H9 (cell line): ENCODE measurements at regions not wholly inside any gene's neighbourhood (a gene's known extent, or its start where the extent isn't known, plus 50 kb on each side); places are given as distances from the start of the nearest gene placed in this dataset.

Experiments used
- DNase-seq: peaks from one replicate; pipeline ENCODE4 v3.0.0-alpha.2; 2017
- H2AFZ ChIP-seq: one replicate; pipeline ENCODE4 v1.6.1; 2013; ENCODE audit warnings: mild to moderate bottlenecking, low read length, control low read depth, moderate library complexity
- H2AK5ac ChIP-seq: 2 replicates; pipeline ENCODE4 v1.6.1; 2013; ENCODE audit warnings: low read length, control low read depth, mixed read lengths; ENCODE audit not compliant: insufficient read length
- H2BK120ac ChIP-seq: one replicate; pipeline ENCODE4 v1.6.1; 2013; ENCODE audit warnings: low read depth, mild to moderate bottlenecking, low read length, control low read depth, inconsistent platforms; ENCODE audit not compliant: poor library complexity, severe bottlenecking
- H2BK12ac ChIP-seq: 2 replicates; pipeline ENCODE4 v1.6.1; 2013; ENCODE audit warnings: low read length, control low read depth, mixed read lengths, low read depth; ENCODE audit not compliant: insufficient read length
- H2BK15ac ChIP-seq: 2 replicates; pipeline ENCODE4 v1.6.1; 2013; ENCODE audit warnings: low read depth, low read length, control low read depth
- H2BK20ac ChIP-seq: one replicate; pipeline ENCODE4 v1.6.1; 2013; ENCODE audit warnings: low read depth, mild to moderate bottlenecking, low read length, control low read depth, inconsistent platforms; ENCODE audit not compliant: poor library complexity, severe bottlenecking
- H2BK5ac ChIP-seq: 2 replicates; pipeline ENCODE4 v1.6.1; 2013; ENCODE audit warnings: low read length, control low read depth, mixed read lengths; ENCODE audit not compliant: insufficient read length
- H3K14ac ChIP-seq: 2 replicates; pipeline ENCODE4 v1.6.1; 2013; ENCODE audit warnings: low read length, control low read depth; ENCODE audit not compliant: insufficient read depth
- H3K18ac ChIP-seq: 2 replicates; pipeline ENCODE4 v1.6.1; 2013; ENCODE audit warnings: low read depth, mild to moderate bottlenecking, mixed read lengths, low read length, control low read depth; ENCODE audit not compliant: insufficient read length
- H3K23ac ChIP-seq: 2 replicates; pipeline ENCODE4 v1.6.1; 2013; ENCODE audit warnings: low read length, control low read depth, mixed read lengths, low read depth; ENCODE audit not compliant: insufficient read length
- H3K23me2 ChIP-seq: 2 replicates; pipeline ENCODE4 v1.6.1; 2013; ENCODE audit warnings: low read depth, mild to moderate bottlenecking, mixed read lengths, low read length, control low read depth; ENCODE audit not compliant: insufficient read length, poor library complexity, severe bottlenecking
- H3K27ac ChIP-seq: 2 replicates; pipeline ENCODE4 v1.5.1; 2013; ENCODE audit warnings: low read length, control low read depth, mixed read lengths, low read depth; ENCODE audit not compliant: insufficient read length
- H3K27me3 ChIP-seq: 2 replicates; pipeline ENCODE4 v1.6.1; 2013; ENCODE audit warnings: low read length, control low read depth, inconsistent platforms; ENCODE audit not compliant: insufficient read depth
- H3K4ac ChIP-seq: 2 replicates; pipeline ENCODE4 v1.6.1; 2013; ENCODE audit warnings: low read depth, mild to moderate bottlenecking, control low read depth, inconsistent platforms, low read length, moderate library complexity
- H3K4me1 ChIP-seq: 2 replicates; pipeline ENCODE4 v1.6.1; 2013; ENCODE audit warnings: low read length, control low read depth, inconsistent platforms; ENCODE audit not compliant: insufficient read depth
- H3K4me2 ChIP-seq: 2 replicates; pipeline ENCODE4 v1.6.1; 2013; ENCODE audit warnings: low read length, control low read depth, mixed read lengths; ENCODE audit not compliant: insufficient read length, insufficient read depth
- H3K56ac ChIP-seq: 2 replicates; pipeline ENCODE4 v1.6.1; 2013; ENCODE audit warnings: low read depth, mild to moderate bottlenecking, mixed read lengths, low read length, control low read depth; ENCODE audit not compliant: insufficient read length
- H3K79me1 ChIP-seq: 2 replicates; pipeline ENCODE4 v1.6.1; 2013; ENCODE audit warnings: low read depth, mild to moderate bottlenecking, moderate library complexity, low read length, control low read depth, inconsistent platforms; ENCODE audit not compliant: insufficient read depth, poor library complexity, severe bottlenecking
- H3K79me2 ChIP-seq: 2 replicates; pipeline ENCODE4 v1.6.1; 2013; ENCODE audit warnings: low read length, control low read depth, inconsistent platforms; ENCODE audit not compliant: insufficient read depth
- H3K9ac ChIP-seq: 2 replicates; pipeline ENCODE4 v1.6.1; 2013; ENCODE audit warnings: low read length, control low read depth, mixed read lengths; ENCODE audit not compliant: insufficient read length; ENCODE audit errors: extremely low read depth
- H3K9me3 ChIP-seq: one replicate; pipeline ENCODE4 v1.6.1; 2013; ENCODE audit warnings: low read depth, low read length, inconsistent platforms; ENCODE audit not compliant: control insufficient read depth
- H3T11ph ChIP-seq: one replicate; pipeline ENCODE4 v1.6.1; 2013; ENCODE audit warnings: mild to moderate bottlenecking, low read length, control low read depth, inconsistent platforms
- H4K20me1 ChIP-seq: one replicate; pipeline ENCODE4 v1.6.1; 2013; ENCODE audit not compliant: control insufficient read depth, insufficient read length, insufficient read depth
- H4K5ac ChIP-seq: 2 replicates; pipeline ENCODE4 v1.6.1; 2013; ENCODE audit warnings: low read depth, mild to moderate bottlenecking, mixed read lengths, low read length, control low read depth; ENCODE audit not compliant: insufficient read length
- H4K8ac ChIP-seq: replicated peaks from 2 replicates; pipeline ENCODE4 v1.6.1; 2013; ENCODE audit warnings: low read length, control low read depth, mixed read lengths, low read depth; ENCODE audit not compliant: insufficient read length
- H4K91ac ChIP-seq: 2 replicates; pipeline ENCODE4 v1.6.1; 2013; ENCODE audit warnings: low read depth, mild to moderate bottlenecking, moderate library complexity, mixed read lengths, low read length, control low read depth; ENCODE audit not compliant: insufficient read length
- H3K27ac Mint-ChIP-seq, 3 experiments: 2 replicates in 2 of 3; 3 replicates in 1 of 3; pipeline ENCODE4 v1.8.0; 2020 to 2021; ENCODE audit warnings: mixed read lengths in 3 of 3, mild to moderate bottlenecking in 1 of 3, moderate library complexity in 1 of 3
- H3K27me3 Mint-ChIP-seq: 2 replicates; pipeline ENCODE4 v1.8.0; 2021; ENCODE audit warnings: low read depth, mild to moderate bottlenecking, moderate library complexity, mixed read lengths
- H3K36me3 Mint-ChIP-seq, 3 experiments: 2 replicates in 2 of 3; 3 replicates in 1 of 3; pipeline ENCODE4 v1.8.0; 2020 to 2021; ENCODE audit warnings: low read depth in 3 of 3, mixed read lengths in 3 of 3; ENCODE audit not compliant: insufficient read depth in 1 of 3
- H3K4me1 Mint-ChIP-seq, 2 experiments: 2 replicates each; pipeline ENCODE4 v1.8.0; 2020; ENCODE audit warnings: mixed read lengths in 2 of 2
- H3K4me3 Mint-ChIP-seq, 2 experiments: 2 replicates in 1 of 2; 3 replicates in 1 of 2; pipeline ENCODE4 v1.8.0; 2020 to 2021; ENCODE audit warnings: mild to moderate bottlenecking in 2 of 2, mixed read lengths in 2 of 2, moderate library complexity in 1 of 2
- H3K9me3 Mint-ChIP-seq, 2 experiments: 2 replicates in 1 of 2; 3 replicates in 1 of 2; pipeline ENCODE4 v1.8.0; 2020; ENCODE audit warnings: mild to moderate bottlenecking in 2 of 2, mixed read lengths in 2 of 2, moderate library complexity in 1 of 2
- CTCF ChIP-seq: fragments of 200-600 bp; sonication (generic); conservative IDR thresholded peaks from 3 replicates; pipeline ENCODE4 v1.8.0; 2021; ENCODE audit warnings: antibody characterized with exemption, mild to moderate bottlenecking
- WGBS: extraction: QIAGEN DNeasy Blood & Tissue Kit; methylation state at CpG from one replicate; pipeline ENCODE4 v1.1.7; 2013; ENCODE audit warnings: missing lambda C conversion rate, low lambda C conversion rate, mixed read lengths; ENCODE audit not compliant: insufficient read length; ENCODE audit errors: extremely low coverage; 5-methylcytosine and 5-hydroxymethylcytosine counted together

GRCh38 chrX:122914256-122914655 is 269.8 kb upstream of the GRIA3 start:
- Mint-ChIP-seq H3K27me3 (peaks cover 3% of the 10 kb centered on the region), H3K27ac (no peak overlapping the region), H3K9me3 (peaks cover 50 to 88% of the 10 kb centered on the region in 2 experiments), H3K4me3 (no peak overlapping the region), H3K36me3 (peaks cover 0 to 13% (median 4%) of the 10 kb centered on the region in 3 experiments; a peak in 5 of 7 replicates), H3K4me1 (no peaks in the 10 kb centered on the region)
- no peak overlapping the region for H3K14ac ChIP-seq
- H3K79me2 ChIP-seq: no peaks in the 10 kb centered on the region
- H3K27ac ChIP-seq: no peak overlapping the region
- H2AK5ac ChIP-seq: no peak overlapping the region
- no peak overlapping the region for H2AFZ ChIP-seq
- no peak overlapping the region for H2BK20ac ChIP-seq
- peaks cover 18% of the 10 kb centered on the region for H3K9me3 ChIP-seq
- H2BK5ac ChIP-seq: no peak overlapping the region
- no peak overlapping the region for H4K8ac ChIP-seq
- H3K4me1 ChIP-seq: no peaks in the 10 kb centered on the region
- no peak overlapping the region for H3K9ac ChIP-seq
- H2BK120ac ChIP-seq: no peak overlapping the region
- H3T11ph ChIP-seq: no peak overlapping the region
- no CpG with 5 or more reads among the region's 5 CpGs for WGBS
- no peak overlapping the region for H4K91ac ChIP-seq
- H3K23ac ChIP-seq: no peak overlapping the region
- no peak overlapping the region for H3K4me2 ChIP-seq
- DNase-seq: no peak
- H2BK15ac ChIP-seq: no peak overlapping the region
- no peak overlapping the region for H4K5ac ChIP-seq
- H3K56ac ChIP-seq: no peak overlapping the region
- TF ChIP-seq CTCF: no peak
- H2BK12ac ChIP-seq: no peak overlapping the region
- H3K18ac ChIP-seq: no peak overlapping the region
- H3K4ac ChIP-seq: no peak overlapping the region
- no peaks in the 10 kb centered on the region for H3K27me3 ChIP-seq
- no peaks in the 10 kb centered on the region for H3K23me2 ChIP-seq
- H3K79me1 ChIP-seq: no peaks in the 10 kb centered on the region
- no peaks in the 10 kb centered on the region for H4K20me1 ChIP-seq
